Cardiac fibroblast (primary cell): ENCODE measurements at regions not wholly inside any gene's neighbourhood (a gene's known extent, or its start where the extent isn't known, plus 50 kb on each side); places are given as distances from the start of the nearest gene placed in this dataset.

Source experiments
- DNase-seq, 2 donors: peaks; one replicate each; pipeline versions ENCODE4 v3.0.0 to v3.0.0-alpha.2; 2010; ENCODE audit warnings: low read depth in 2 of 2
- H3K4me3 ChIP-seq, 2 donors: replicated peaks in 1 of 2; 1 replicate in 1 of 2; 2 replicates in 1 of 2; pipeline ENCODE4 v1.5.1; 2011; ENCODE audit warnings: low read depth in 2 of 2, low read length in 2 of 2, mild to moderate bottlenecking in 2 of 2, moderate library complexity in 1 of 2
- TF ChIP-seq, protein P1 (sequence below): IDR thresholded peaks from one replicate; pipeline ENCODE4 v1.5.1; 2011; ENCODE audit warnings: low read depth, mild to moderate bottlenecking, low read length, inconsistent platforms

DNA sequence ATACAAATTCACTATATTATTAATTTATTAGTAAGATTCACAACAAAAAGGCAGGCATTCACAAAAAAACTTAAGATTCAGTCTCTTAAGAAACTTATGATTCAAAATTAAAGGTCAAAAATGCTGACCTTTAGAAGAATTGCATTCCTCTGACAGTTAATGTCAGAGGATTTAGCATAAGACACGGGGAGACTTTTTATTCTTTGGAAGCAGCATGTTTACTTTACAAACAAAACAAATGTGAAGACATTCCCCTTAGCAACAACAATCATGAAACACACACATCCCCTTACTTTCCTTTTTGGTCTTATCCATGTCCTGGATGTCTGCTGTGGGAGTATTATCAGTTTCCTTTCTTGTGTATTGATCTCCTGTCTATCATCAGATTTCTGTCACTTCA, 117.1 kb downstream of the RAD51AP2 start:
- TF ChIP-seq, protein P1, sequence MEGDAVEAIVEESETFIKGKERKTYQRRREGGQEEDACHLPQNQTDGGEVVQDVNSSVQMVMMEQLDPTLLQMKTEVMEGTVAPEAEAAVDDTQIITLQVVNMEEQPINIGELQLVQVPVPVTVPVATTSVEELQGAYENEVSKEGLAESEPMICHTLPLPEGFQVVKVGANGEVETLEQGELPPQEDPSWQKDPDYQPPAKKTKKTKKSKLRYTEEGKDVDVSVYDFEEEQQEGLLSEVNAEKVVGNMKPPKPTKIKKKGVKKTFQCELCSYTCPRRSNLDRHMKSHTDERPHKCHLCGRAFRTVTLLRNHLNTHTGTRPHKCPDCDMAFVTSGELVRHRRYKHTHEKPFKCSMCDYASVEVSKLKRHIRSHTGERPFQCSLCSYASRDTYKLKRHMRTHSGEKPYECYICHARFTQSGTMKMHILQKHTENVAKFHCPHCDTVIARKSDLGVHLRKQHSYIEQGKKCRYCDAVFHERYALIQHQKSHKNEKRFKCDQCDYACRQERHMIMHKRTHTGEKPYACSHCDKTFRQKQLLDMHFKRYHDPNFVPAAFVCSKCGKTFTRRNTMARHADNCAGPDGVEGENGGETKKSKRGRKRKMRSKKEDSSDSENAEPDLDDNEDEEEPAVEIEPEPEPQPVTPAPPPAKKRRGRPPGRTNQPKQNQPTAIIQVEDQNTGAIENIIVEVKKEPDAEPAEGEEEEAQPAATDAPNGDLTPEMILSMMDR = no peak
- no peak overlapping the region for H3K4me3 ChIP-seq
- DNase-seq = peak; percentile 0 to 57

DNA sequence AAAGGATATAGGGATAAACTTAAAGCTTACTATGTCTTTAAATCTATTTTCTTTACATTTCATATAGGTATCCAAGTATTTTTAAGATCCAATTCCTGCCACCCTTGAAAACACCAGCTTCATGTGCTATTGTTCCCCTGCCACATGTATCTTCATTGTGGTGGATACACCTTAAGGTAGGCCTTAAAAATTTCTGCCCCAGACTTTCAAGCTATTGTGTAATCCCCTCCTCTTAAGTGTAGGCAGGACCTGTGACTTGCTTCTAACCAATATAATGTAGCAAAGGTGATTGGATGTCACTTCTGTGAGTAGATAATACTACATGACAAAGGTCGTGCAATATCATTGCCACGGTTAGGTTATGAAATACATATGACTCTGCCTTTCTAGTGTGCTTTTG, 119.5 kb downstream of the RAD51AP2 start:
- DNase-seq = no peak
- TF ChIP-seq, protein P1 = no peak
- H3K4me3 ChIP-seq = no peak overlapping the region

DNA sequence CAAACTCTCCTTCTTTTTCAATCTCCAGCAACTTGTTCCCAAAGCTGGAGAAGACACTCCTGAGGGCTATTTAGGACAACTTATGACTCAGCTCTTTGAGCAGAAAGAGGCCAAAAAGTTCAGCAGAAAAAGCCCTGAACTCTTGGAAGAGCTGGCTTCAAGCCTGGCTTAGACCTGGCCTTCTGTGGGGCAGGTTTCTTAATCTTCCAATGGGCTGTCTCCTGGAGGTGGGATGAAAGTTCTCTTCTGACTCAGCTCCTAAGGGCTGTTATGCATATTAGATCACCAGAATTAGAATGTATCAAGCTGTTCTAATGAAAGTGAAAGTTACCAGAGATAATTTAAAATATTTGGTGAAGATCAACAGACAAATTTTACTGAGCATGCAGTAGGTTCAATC, 129.4 kb downstream of the RAD51AP2 start:
- DNase-seq = peak in 1 of 2 donors; percentile 4
- H3K4me3 ChIP-seq = no peak overlapping the region

DNA sequence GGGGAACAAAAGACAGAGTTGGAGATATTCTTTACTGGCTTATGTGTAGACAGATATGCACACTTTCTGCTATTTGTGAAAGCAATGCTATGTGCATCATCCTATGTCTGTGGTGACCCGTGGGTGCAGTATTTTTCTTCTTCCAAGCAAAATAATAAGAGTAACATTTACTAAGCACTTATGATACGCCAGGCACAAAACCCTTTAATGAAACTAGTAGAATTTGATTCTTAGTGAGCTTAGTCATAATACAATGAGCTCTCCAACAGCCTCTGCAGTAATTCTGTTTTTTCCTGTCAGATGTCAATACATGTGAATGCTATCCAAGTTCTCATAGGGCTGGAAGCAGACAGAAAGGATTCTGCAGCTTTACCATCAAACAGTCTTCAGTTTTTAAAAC, 130.6 kb downstream of the RAD51AP2 start:
- TF ChIP-seq, protein P1 = no peak
- no peak overlapping the region for H3K4me3 ChIP-seq
- peak in 1 of 2 donors; percentile 6 for DNase-seq

More for the DNA sequence above, 129.4 kb downstream of the RAD51AP2 start:
- TF ChIP-seq, protein P1 = no peak

DNA sequence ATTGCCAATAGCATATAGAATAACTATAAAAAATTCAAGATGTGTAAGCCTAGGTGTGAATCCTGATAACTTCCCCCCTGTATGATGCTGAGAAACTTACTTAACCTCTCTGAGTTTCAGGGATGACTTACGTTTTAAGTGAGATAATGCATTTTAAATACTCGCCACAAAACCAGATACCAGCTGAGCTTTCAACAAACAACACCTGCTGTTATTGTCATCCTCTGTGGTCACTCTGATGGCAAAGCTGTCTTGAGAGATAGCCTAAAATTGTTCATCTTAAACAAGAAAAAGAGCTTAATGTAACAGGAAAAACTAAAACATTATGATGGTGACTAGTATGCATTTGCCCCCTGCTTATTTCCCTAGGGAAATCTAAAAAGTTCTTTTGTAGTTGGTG, 131.5 kb downstream of the RAD51AP2 start:
- H3K4me3 ChIP-seq = no peak overlapping the region
- TF ChIP-seq, protein P1 = no peak
- DNase-seq = no peak

DNA sequence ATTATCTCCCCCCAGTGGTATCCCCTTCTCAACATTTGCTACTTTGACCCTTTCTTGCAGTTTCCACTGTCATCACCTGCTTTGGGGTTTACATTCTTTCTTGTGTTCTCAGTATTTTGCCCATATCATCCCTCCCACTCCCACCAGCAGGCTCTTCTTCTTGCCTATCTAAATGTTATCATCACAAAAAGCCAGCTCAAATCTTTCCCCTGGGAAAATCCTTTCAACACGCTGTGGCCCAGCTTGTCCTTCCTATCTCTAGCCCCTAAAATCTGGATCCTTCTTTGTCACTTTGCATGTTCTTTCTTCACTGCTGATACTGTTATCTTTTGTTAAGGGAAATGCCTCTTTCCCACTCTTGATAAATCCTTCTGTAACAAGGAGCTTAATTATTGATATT, 138.2 kb downstream of the RAD51AP2 start:
- no peak overlapping the region for H3K4me3 ChIP-seq
- TF ChIP-seq, protein P1 = no peak
- DNase-seq = no peak

DNA sequence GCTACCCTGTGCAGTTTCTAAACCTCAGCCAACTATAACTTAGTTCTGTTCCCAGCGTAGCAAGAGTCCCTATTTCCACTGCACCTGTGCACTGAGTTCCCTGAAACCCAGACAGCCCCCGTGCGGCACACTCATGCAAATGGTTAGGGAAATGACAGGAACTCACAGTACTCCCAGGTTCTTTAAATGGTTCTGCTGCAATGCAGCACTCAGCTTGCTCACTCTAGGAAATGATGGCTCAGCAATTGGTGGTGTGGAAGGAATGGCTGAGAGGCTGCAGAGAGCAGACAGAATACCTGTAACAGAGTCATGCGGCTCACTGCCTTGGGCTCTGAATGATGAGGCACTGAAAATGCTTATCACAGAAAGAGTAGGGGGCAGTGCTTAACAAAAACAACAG, 143.0 kb downstream of the RAD51AP2 start:
- TF ChIP-seq, protein P1 = no peak
- no peak for DNase-seq
- H3K4me3 ChIP-seq = no peak overlapping the region
